Jurkat, Clone E6-1 (cell line): ENCODE measurements at regions not wholly inside any gene's neighbourhood (a gene's known extent, or its start where the extent isn't known, plus 50 kb on each side); places are given as distances from the start of the nearest gene placed in this dataset.

ENCODE experiments used
- DNase-seq: peaks from one replicate; pipeline ENCODE4 v3.0.0-alpha.2; 2011; ENCODE audit warnings: low read depth, low spot score
- H3K4me3 ChIP-seq: 2 replicates; pipeline ENCODE4 v1.5.1; 2011; ENCODE audit warnings: mild to moderate bottlenecking, low read length, control low read depth, moderate library complexity

GRCh38 chr14:84555493-84555892 lies 974.5 kb upstream of the FLRT2 start:
- H3K4me3 ChIP-seq, result no peak overlapping the region
- DNase-seq, result no peak

GRCh38 chr14:84566109-84566508 lies 963.8 kb upstream of the FLRT2 start:
- no peak for DNase-seq

GRCh38 chr14:84575681-84576080 lies 954.3 kb upstream of the FLRT2 start:
- H3K4me3 ChIP-seq, result no peak overlapping the region
- no peak for DNase-seq

More at GRCh38 chr14:84566109-84566508, 963.8 kb upstream of the FLRT2 start:
- H3K4me3 ChIP-seq, result no peak overlapping the region

GRCh38 chr14:84579292-84579691 lies 950.7 kb upstream of the FLRT2 start:
- DNase-seq, result no peak
- H3K4me3 ChIP-seq, result no peak overlapping the region

GRCh38 chr14:84581041-84581440 lies 948.9 kb upstream of the FLRT2 start:
- DNase-seq, result no peak
- H3K4me3 ChIP-seq, result no peak overlapping the region

- no peak for DNase-seq
- no peak overlapping the region for H3K4me3 ChIP-seq
Observed at GRCh38 chr14:84584511-84584910, 945.4 kb upstream of the FLRT2 start.

- H3K4me3 ChIP-seq, result no peak overlapping the region
- no peak for DNase-seq
Observed at GRCh38 chr14:84591827-84592445, 938.0 kb upstream of the FLRT2 start.

GRCh38 chr14:84592770-84593169 lies 937.2 kb upstream of the FLRT2 start:
- no peak for DNase-seq

GRCh38 chr14:84610086-84610485 lies 919.9 kb upstream of the FLRT2 start:
- no peak overlapping the region for H3K4me3 ChIP-seq
- DNase-seq, result no peak

More at GRCh38 chr14:84592770-84593169, 937.2 kb upstream of the FLRT2 start:
- H3K4me3 ChIP-seq, result no peak overlapping the region

GRCh38 chr14:84622357-84622756 lies 907.6 kb upstream of the FLRT2 start:
- DNase-seq, result no peak
- H3K4me3 ChIP-seq, result no peak overlapping the region

- no peak for DNase-seq
Observed at GRCh38 chr14:84643446-84643845, 886.5 kb upstream of the FLRT2 start.

GRCh38 chr14:84646786-84647500 lies 883.0 kb upstream of the FLRT2 start:
- no peak overlapping the region for H3K4me3 ChIP-seq
- DNase-seq, result no peak

More at GRCh38 chr14:84643446-84643845, 886.5 kb upstream of the FLRT2 start:
- H3K4me3 ChIP-seq, result no peak overlapping the region

GRCh38 chr14:84655014-84655413 lies 874.9 kb upstream of the FLRT2 start:
- no peak overlapping the region for H3K4me3 ChIP-seq
- DNase-seq, result no peak

- H3K4me3 ChIP-seq, result no peak overlapping the region
- DNase-seq, result no peak
Observed at GRCh38 chr14:84657911-84658310, 872.0 kb upstream of the FLRT2 start.

GRCh38 chr14:84670796-84671195 lies 859.1 kb upstream of the FLRT2 start:
- H3K4me3 ChIP-seq, result no peak overlapping the region
- no peak for DNase-seq

- DNase-seq, result no peak
Observed at GRCh38 chr14:84671776-84672175, 858.2 kb upstream of the FLRT2 start.

GRCh38 chr14:84674636-84675035 lies 855.3 kb upstream of the FLRT2 start:
- no peak overlapping the region for H3K4me3 ChIP-seq
- DNase-seq, result no peak

More at GRCh38 chr14:84671776-84672175, 858.2 kb upstream of the FLRT2 start:
- H3K4me3 ChIP-seq, result no peak overlapping the region

GRCh38 chr14:84686550-84686949 lies 843.4 kb upstream of the FLRT2 start:
- DNase-seq, result no peak
- H3K4me3 ChIP-seq, result no peak overlapping the region

- no peak overlapping the region for H3K4me3 ChIP-seq
- no peak for DNase-seq
Observed at GRCh38 chr14:84688297-84689025, 841.5 kb upstream of the FLRT2 start.

GRCh38 chr14:84694161-84694560 lies 835.8 kb upstream of the FLRT2 start:
- no peak overlapping the region for H3K4me3 ChIP-seq
- no peak for DNase-seq
